Fibroblast of skin of right biceps (primary cell): ENCODE measurements at regions not wholly inside any gene's neighbourhood (a gene's known extent, or its start where the extent isn't known, plus 50 kb on each side); places are given as distances from the start of the nearest gene placed in this dataset.
"Not testable (repeated sequence)": the region's sequence is repeated elsewhere in the genome, so short reads cannot be mapped to it uniquely, and the experiment has no call there.

Experiments used
- DNase-seq: peaks from one replicate; pipeline ENCODE4 v3.0.0-alpha.2; 2013

GRCh38 chrX:53883196-53883595, 161.1 kb downstream of the PHF8 start:
- DNase-seq = no peak

- peak; percentile 2 for DNase-seq
Observed at GRCh38 chrX:53882331-53882730, 161.9 kb downstream of the PHF8 start.

- not testable (repeated sequence) for DNase-seq
Observed at GRCh38 chrX:53880786-53881185, 163.5 kb downstream of the PHF8 start.

- no peak for DNase-seq
Observed at GRCh38 chrX:53859890-53860289, 173.4 kb upstream of the HUWE1 start.

GRCh38 chrX:53831662-53832635, 145.4 kb upstream of the HUWE1 start:
- peak; percentile 12 for DNase-seq

- DNase-seq = no peak
Observed at GRCh38 chrX:53824686-53825085, 138.2 kb upstream of the HUWE1 start.

- DNase-seq = not testable (repeated sequence)
Observed at GRCh38 chrX:53818115-53818514, 131.6 kb upstream of the HUWE1 start.

GRCh38 chrX:53817548-53817947, 131.0 kb upstream of the HUWE1 start:
- DNase-seq = no peak

- no peak for DNase-seq
Observed at GRCh38 chrX:53813670-53814440, 127.3 kb upstream of the HUWE1 start.

- DNase-seq = no peak
Observed at GRCh38 chrX:53798281-53798680, 111.8 kb upstream of the HUWE1 start.

GRCh38 chrX:53795576-53795975, 109.1 kb upstream of the HUWE1 start:
- DNase-seq = no peak

GRCh38 chrX:53794181-53794580, 107.7 kb upstream of the HUWE1 start:
- DNase-seq = no peak

GRCh38 chrX:53768865-53769264, 82.3 kb upstream of the HUWE1 start:
- no peak for DNase-seq

- DNase-seq = no peak
Observed at GRCh38 chrX:53768451-53768850, 81.9 kb upstream of the HUWE1 start.

- no peak for DNase-seq
Observed at GRCh38 chrX:53767544-53767943, 81.0 kb upstream of the HUWE1 start.

- not testable (repeated sequence) for DNase-seq
Observed at GRCh38 chrX:53757181-53757580, 70.7 kb upstream of the HUWE1 start.

- no peak for DNase-seq
Observed at GRCh38 chrX:53746718-53747117, 60.2 kb upstream of the HUWE1 start.

- no peak for DNase-seq
Observed at GRCh38 chrX:53743244-53743643, 56.7 kb upstream of the HUWE1 start.

GRCh38 chrX:53738370-53738906, 51.9 kb upstream of the HUWE1 start:
- DNase-seq = no peak
